Gastrocnemius medialis (tissue), 4 donors: ENCODE measurements at regions not wholly inside any gene's neighbourhood (a gene's known extent, or its start where the extent isn't known, plus 50 kb on each side); places are given as distances from the start of the nearest gene placed in this dataset.

Source experiments
- POLR2A ChIP-seq, 2 donors: fragments of 450-650 bp; IDR thresholded peaks; one replicate each; pipeline ENCODE4 v1.6.1; 2017; ENCODE audit warnings: antibody characterized with exemption in 2 of 2, mild to moderate bottlenecking in 2 of 2, moderate library complexity in 2 of 2
- TF ChIP-seq, protein P1 (sequence below), 5 experiments: fragments of 450-650 bp in 3 of 5; fragments of 200-600 bp in 2 of 5; sonication (generic) in 2 of 5; IDR thresholded peaks in 4 of 5; conservative IDR thresholded peaks in 1 of 5; 1 replicate in 4 of 5; 2 replicates in 1 of 5; pipeline ENCODE4 v1.5.1; 2016 to 2019; ENCODE audit warnings: antibody characterized with exemption in 5 of 5, mild to moderate bottlenecking in 3 of 5, moderate library complexity in 3 of 5

DNA sequence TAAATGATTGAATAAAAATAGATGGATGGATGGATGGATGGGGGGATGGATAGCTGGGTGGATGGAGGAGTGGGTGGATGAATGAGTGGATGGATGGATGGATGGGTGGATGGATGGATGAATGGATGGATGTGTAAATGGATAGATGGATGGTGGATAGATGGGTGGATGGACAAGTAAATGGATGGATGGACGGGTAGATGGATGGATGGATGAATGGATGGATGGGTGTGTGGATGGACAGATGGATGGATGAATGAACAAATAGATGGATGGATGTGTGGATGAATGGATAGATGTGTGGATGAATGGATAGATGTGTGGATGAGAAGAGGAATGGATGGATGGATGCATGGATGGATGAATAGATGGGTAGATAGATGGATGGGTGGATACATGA, 490.8 kb downstream of the VRK1 start:
- TF ChIP-seq, protein P1, sequence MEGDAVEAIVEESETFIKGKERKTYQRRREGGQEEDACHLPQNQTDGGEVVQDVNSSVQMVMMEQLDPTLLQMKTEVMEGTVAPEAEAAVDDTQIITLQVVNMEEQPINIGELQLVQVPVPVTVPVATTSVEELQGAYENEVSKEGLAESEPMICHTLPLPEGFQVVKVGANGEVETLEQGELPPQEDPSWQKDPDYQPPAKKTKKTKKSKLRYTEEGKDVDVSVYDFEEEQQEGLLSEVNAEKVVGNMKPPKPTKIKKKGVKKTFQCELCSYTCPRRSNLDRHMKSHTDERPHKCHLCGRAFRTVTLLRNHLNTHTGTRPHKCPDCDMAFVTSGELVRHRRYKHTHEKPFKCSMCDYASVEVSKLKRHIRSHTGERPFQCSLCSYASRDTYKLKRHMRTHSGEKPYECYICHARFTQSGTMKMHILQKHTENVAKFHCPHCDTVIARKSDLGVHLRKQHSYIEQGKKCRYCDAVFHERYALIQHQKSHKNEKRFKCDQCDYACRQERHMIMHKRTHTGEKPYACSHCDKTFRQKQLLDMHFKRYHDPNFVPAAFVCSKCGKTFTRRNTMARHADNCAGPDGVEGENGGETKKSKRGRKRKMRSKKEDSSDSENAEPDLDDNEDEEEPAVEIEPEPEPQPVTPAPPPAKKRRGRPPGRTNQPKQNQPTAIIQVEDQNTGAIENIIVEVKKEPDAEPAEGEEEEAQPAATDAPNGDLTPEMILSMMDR (IDR thresholded peaks at IDR 0.05 in 4 of 5, conservative IDR thresholded peaks at IDR 0.05 in 1 of 5), result no peak
- no peak for TF ChIP-seq POLR2A (IDR thresholded peaks at IDR 0.05)
